ENCODE measurements at regions not wholly inside any gene's neighbourhood (a gene's known extent, or its start where the extent isn't known, plus 50 kb on each side); places are given as distances from the start of the nearest gene placed in this dataset.

- H3K27ac ChIP-seq = no peak overlapping the region
- H3K4me3 ChIP-seq = no peak overlapping the region
- no peaks in the 10 kb centered on the region for H3K9me3 ChIP-seq
- ATAC-seq (ENCODE audit: insufficient number of reproducible peaks, low FRiP score, low read depth) = no peak
- H3K36me3 ChIP-seq = no peaks in the 10 kb centered on the region
- H3K27me3 ChIP-seq (replicated peaks; ENCODE audit: insufficient read depth) = no peaks in the 10 kb centered on the region
- TF ChIP-seq CTCF (IDR thresholded peaks at IDR 0.05) = no peak
- peaks cover 0 to 23% of the 10 kb centered on the region in 2 donors for H3K4me1 ChIP-seq (ENCODE audit: control insufficient read depth in 1 of 2, low read depth in 2 of 2)
- no peak for DNase-seq (ENCODE audit: low spot score)
Observed at GRCh38 chr2:19712850-19713249, 188.9 kb downstream of the TTC32 start.

GRCh38 chr2:19711470-19712372, 190.1 kb downstream of the TTC32 start:
- peak; percentile 28 for DNase-seq (ENCODE audit: low spot score)
- no peaks in the 10 kb centered on the region for H3K36me3 ChIP-seq
- TF ChIP-seq CTCF (IDR thresholded peaks at IDR 0.05) = no peak
- peak overlapping the region; percentile 25 to 51 for H3K27ac ChIP-seq
- no peak overlapping the region for H3K4me3 ChIP-seq
- peak; percentile 58 for ATAC-seq (ENCODE audit: insufficient number of reproducible peaks, low FRiP score, low read depth)
- no peaks in the 10 kb centered on the region for H3K9me3 ChIP-seq
- H3K4me1 ChIP-seq (ENCODE audit: control insufficient read depth in 1 of 2, low read depth in 2 of 2) = peaks cover 0 to 16% of the 10 kb centered on the region in 2 donors
- no peaks in the 10 kb centered on the region for H3K27me3 ChIP-seq (replicated peaks; ENCODE audit: insufficient read depth)

DNA sequence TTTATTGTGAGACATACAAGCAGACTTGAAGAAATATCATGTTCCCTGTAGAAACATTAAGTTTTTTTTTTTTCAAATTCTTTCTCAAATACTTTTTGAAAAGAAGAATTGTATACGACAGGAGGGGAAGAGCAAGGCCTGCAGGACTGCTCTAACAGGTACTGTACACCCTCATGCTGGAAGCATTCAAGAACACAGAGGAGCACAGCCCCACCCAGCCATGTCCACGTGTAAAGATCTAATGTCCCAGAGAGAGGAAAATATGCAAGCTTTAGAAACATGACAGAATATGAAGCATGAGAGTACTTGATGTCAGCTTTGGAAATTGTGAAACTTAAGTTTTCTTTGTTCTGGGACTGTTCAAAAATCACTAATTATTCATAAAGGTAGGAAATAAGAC, 191.6 kb downstream of the TTC32 start:
- H3K36me3 ChIP-seq = no peaks in the 10 kb centered on the region
- no peak for TF ChIP-seq CTCF (IDR thresholded peaks at IDR 0.05)
- ATAC-seq (ENCODE audit: insufficient number of reproducible peaks, low FRiP score, low read depth) (no peak), DNase-seq (ENCODE audit: low spot score) (no peak)
- H3K4me3 ChIP-seq = no peak overlapping the region
- H3K4me1 ChIP-seq (ENCODE audit: control insufficient read depth in 1 of 2, low read depth in 2 of 2) = peaks cover 0 to 16% of the 10 kb centered on the region in 2 donors
- no peaks in the 10 kb centered on the region for H3K27me3 ChIP-seq (replicated peaks; ENCODE audit: insufficient read depth)
- H3K9me3 ChIP-seq = no peaks in the 10 kb centered on the region
- no peak overlapping the region for H3K27ac ChIP-seq

DNA sequence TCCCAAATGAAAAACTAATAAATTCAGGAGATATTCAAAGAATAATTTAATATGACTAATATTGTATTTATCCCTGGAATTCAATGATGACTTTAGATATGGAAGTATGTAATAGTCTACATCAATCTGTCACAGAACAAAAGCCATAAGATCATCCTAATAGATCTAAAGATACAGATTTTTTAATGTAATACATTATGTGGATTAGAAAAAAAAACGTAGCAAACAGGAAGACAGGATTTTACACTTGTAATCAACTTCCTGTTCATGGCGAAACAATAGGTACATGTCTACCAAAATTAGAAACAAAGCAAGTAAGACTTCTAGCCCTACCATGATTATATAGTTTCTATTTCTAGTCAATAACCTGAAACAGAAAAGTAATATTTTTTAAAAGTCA, 192.2 kb downstream of the TTC32 start:
- no peak for TF ChIP-seq CTCF (IDR thresholded peaks at IDR 0.05)

DNA sequence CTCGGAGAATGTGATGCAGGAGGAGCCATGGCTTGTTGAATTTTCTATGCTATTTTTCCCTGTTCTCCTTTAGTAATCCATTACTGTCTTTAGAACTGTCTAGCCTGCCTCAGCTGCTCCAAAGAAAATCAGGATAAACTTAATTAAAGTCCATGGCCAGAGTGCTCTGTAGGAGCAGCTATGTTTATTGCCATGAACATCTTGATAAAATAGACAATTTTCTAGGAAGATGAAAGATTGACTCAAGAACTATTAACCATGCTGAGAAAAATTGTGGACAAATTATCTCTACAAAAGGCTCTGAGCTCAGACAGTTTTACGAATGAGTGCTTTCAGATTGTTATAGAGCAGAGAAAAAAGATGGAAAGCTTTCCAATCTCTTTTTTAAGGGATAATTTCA, 193.0 kb downstream of the TTC32 start:
- ATAC-seq (ENCODE audit: insufficient number of reproducible peaks, low FRiP score, low read depth) (no peak), DNase-seq (ENCODE audit: low spot score) (no peak)
- Histone ChIP-seq H3K27ac (no peak overlapping the region), H3K27me3 (replicated peaks; ENCODE audit: insufficient read depth) (no peaks in the 10 kb centered on the region), H3K4me3 (no peak overlapping the region), H3K4me1 (ENCODE audit: control insufficient read depth in 1 of 2, low read depth in 2 of 2) (peaks cover 0 to 21% of the 10 kb centered on the region in 2 donors), H3K36me3 (no peaks in the 10 kb centered on the region), H3K9me3 (no peaks in the 10 kb centered on the region)
- no peak for TF ChIP-seq CTCF (IDR thresholded peaks at IDR 0.05)

More for the DNA sequence above, 192.2 kb downstream of the TTC32 start:
- Histone ChIP-seq H3K9me3 (no peaks in the 10 kb centered on the region), H3K36me3 (no peaks in the 10 kb centered on the region), H3K4me3 (no peak overlapping the region), H3K4me1 (ENCODE audit: control insufficient read depth in 1 of 2, low read depth in 2 of 2) (peaks cover 0 to 16% of the 10 kb centered on the region in 2 donors), H3K27ac (no peak overlapping the region), H3K27me3 (replicated peaks; ENCODE audit: insufficient read depth) (no peaks in the 10 kb centered on the region)
- DNase-seq (ENCODE audit: low spot score) (no peak), ATAC-seq (ENCODE audit: insufficient number of reproducible peaks, low FRiP score, low read depth) (no peak)

All from thoracic aorta (tissue), 2 donors.